ENCODE measurements at regions not wholly inside any gene's neighbourhood (a gene's known extent, or its start where the extent isn't known, plus 50 kb on each side); places are given as distances from the start of the nearest gene placed in this dataset.

- no peak for TF ChIP-seq CTCF (IDR thresholded peaks at IDR 0.05; ENCODE audit: low read depth, low read length)
- Histone ChIP-seq H3K36me3 (no peaks in the 10 kb centered on the region), H3K27me3 (no peaks in the 10 kb centered on the region), H3K9me3 (no peaks in the 10 kb centered on the region), H3K4me3 (ENCODE audit: low read depth, low read length) (no peak overlapping the region), H3K4me1 (peaks cover 10% of the 10 kb centered on the region; the same call in 1 of the 2 replicates)
- no peak for DNase-seq
These were observed 740.8 kb upstream of the HS6ST1 start for GRCh38 chr2:129059476-129059875.

- Histone ChIP-seq H3K27me3 (no peaks in the 10 kb centered on the region), H3K36me3 (no peaks in the 10 kb centered on the region), H3K4me3 (ENCODE audit: low read depth, low read length) (no peak overlapping the region), H3K4me1 (peaks cover 10% of the 10 kb centered on the region; the same call in 1 of the 2 replicates), H3K9me3 (no peaks in the 10 kb centered on the region)
- no peak for TF ChIP-seq CTCF (IDR thresholded peaks at IDR 0.05; ENCODE audit: low read depth, low read length)
- peak; percentile 39 for DNase-seq
These were observed 742.6 kb upstream of the HS6ST1 start for GRCh38 chr2:129061069-129061768.

GRCh38 chr2:129061769-129062121, 743.1 kb upstream of the HS6ST1 start:
- H3K4me1 ChIP-seq, result peaks cover 10% of the 10 kb centered on the region; the same call in 1 of the 2 replicates
- DNase-seq, result no peak
- H3K4me3 ChIP-seq (ENCODE audit: low read depth, low read length), result no peak overlapping the region
- H3K27me3 ChIP-seq, result no peaks in the 10 kb centered on the region
- H3K9me3 ChIP-seq, result no peaks in the 10 kb centered on the region
- H3K36me3 ChIP-seq, result no peaks in the 10 kb centered on the region
- TF ChIP-seq CTCF (IDR thresholded peaks at IDR 0.05; ENCODE audit: low read depth, low read length), result no peak

GRCh38 chr2:129062146-129062912, 743.7 kb upstream of the HS6ST1 start:
- peaks cover 10% of the 10 kb centered on the region; the same call in 1 of the 2 replicates for H3K4me1 ChIP-seq
- H3K27me3 ChIP-seq, result no peaks in the 10 kb centered on the region
- no peaks in the 10 kb centered on the region for H3K9me3 ChIP-seq
- H3K4me3 ChIP-seq (ENCODE audit: low read depth, low read length), result no peak overlapping the region
- H3K36me3 ChIP-seq, result no peaks in the 10 kb centered on the region
- no peak for TF ChIP-seq CTCF (IDR thresholded peaks at IDR 0.05; ENCODE audit: low read depth, low read length)
- DNase-seq, result peak; percentile 42

DNA sequence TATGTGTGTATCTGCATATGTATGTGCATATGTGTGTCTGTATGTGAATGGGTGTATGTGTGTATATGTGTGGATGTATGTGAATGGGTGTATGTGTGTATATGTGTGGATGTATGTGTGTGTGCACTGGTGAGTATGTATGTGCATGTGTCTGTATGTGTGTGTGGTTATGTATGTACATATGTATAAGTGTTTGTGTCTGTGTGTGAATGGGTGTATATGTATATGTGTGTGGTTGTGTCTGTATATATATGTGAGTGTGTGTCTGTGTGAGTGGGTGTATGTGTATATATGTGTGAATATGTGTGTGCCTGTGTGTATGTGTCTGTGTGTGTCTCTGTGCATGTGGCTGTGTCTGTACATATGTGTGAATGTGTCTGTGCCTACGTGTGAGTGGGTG, 748.4 kb upstream of the HS6ST1 start:
- H3K9me3 ChIP-seq, result no peaks in the 10 kb centered on the region
- H3K4me3 ChIP-seq (ENCODE audit: low read depth, low read length), result no peak overlapping the region
- H3K27me3 ChIP-seq, result no peaks in the 10 kb centered on the region
- TF ChIP-seq CTCF (IDR thresholded peaks at IDR 0.05; ENCODE audit: low read depth, low read length), result no peak
- no peaks in the 10 kb centered on the region for H3K36me3 ChIP-seq
- peaks cover 4% of the 10 kb centered on the region; the same call in 1 of the 2 replicates for H3K4me1 ChIP-seq
- no peak for DNase-seq

DNA sequence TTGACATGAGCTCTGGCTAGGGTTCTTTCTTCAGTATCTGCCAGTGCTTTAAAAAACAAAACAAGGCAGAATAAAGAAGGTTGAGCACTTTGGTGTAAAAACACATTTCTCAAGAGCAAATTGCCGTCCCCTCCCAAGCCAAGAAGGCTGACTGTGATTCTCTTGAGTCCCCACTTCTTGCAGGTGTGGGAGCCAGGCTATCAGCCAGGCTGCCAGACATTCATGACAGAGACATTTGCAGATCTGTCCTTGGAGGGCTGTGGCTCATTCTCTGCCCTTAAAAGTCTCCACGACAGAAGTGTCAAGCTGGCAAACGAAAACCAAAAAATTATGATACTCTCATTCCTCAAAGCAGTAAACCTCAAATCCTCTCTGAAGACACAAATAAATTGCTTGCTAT, 749.3 kb upstream of the HS6ST1 start:
- H3K4me3 ChIP-seq (ENCODE audit: low read depth, low read length), result no peak overlapping the region
- no peaks in the 10 kb centered on the region for H3K27me3 ChIP-seq
- H3K36me3 ChIP-seq, result no peaks in the 10 kb centered on the region
- no peak for TF ChIP-seq CTCF (IDR thresholded peaks at IDR 0.05; ENCODE audit: low read depth, low read length)
- no peaks in the 10 kb centered on the region for H3K9me3 ChIP-seq
- no peak for DNase-seq
- H3K4me1 ChIP-seq, result no peaks in the 10 kb centered on the region
